ENCODE measurements at regions not wholly inside any gene's neighbourhood (a gene's known extent, or its start where the extent isn't known, plus 50 kb on each side); places are given as distances from the start of the nearest gene placed in this dataset.
"Not testable (repeated sequence)": the region's sequence is repeated elsewhere in the genome, so short reads cannot be mapped to it uniquely, and the experiment has no call there.

- not testable (repeated sequence) for H3K4me3 ChIP-seq (ENCODE audit: low read depth, low read length); H3K9me3 ChIP-seq (ENCODE audit: severe bottlenecking); DNase-seq; H3K27me3 ChIP-seq (ENCODE audit: insufficient read depth, low read depth, severe bottlenecking); H3K36me3 ChIP-seq; H3K27ac ChIP-seq
These were observed 51.6 kb upstream of the MAP4K4 start for GRCh38 chr2:101645886-101646285.

DNA sequence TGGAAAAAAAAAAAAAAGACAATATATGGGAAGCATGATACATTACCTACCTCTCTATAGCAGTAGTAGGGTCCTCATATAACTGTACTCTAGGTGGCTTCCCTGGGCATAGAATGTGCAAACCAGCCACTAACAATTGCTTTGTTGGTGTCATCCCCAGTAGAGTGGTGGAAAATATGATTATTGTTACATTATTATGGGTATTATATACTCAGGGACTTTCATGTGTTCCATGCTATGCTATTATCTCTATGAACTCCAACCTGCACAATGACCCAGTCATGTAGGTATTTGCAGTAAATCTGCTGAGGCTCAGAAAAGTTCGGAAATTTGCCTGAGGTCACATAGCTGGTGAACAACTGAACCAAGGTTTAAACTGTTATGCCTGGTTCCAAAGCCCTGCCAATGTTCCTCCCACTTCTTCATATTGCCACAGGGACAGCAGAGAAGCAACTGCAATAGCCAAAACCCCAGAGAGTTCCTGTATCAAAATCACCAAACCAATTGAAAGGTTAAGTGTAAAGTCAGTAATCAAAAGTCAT, 52.6 kb upstream of the MAP4K4 start:
- no peaks in the 10 kb centered on the region for H3K9me3 ChIP-seq (ENCODE audit: severe bottlenecking)
- H3K27ac ChIP-seq = no peak overlapping the region
- no peak for TF ChIP-seq CTCF (IDR thresholded peaks at IDR 0.05; ENCODE audit: low read depth, low read length)
- H3K4me3 ChIP-seq (ENCODE audit: low read depth, low read length) = no peak overlapping the region
- H3K27me3 ChIP-seq (ENCODE audit: insufficient read depth, low read depth, severe bottlenecking) = no peaks in the 10 kb centered on the region
- no peak for DNase-seq
- no peaks in the 10 kb centered on the region for H3K36me3 ChIP-seq

DNA sequence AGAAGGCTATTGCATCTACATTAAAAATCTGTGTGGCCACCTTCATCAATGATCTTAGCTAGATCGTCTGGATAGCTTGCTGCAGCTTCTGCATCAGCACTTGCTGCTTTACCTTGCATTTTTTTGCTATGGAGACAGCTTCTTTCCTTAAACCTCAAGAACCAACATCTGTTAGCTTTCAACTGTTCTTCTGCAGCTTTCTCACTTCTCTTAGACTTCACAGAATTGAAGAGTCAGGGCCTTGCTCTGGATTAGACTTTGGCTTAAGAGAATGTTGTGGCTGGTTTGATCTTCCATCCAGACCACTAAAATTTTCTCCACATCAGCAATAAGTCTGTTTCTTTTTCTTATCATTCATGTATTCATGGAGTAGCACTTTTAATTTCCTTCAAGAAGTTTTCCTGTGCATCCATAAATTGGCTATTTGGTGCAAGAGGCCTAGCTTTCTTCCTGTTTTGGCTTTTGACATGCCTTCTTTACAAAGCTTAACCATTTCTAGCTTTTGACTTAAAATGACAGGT, 54.4 kb upstream of the MAP4K4 start:
- no peaks in the 10 kb centered on the region for H3K27me3 ChIP-seq (ENCODE audit: insufficient read depth, low read depth, severe bottlenecking)
- H3K36me3 ChIP-seq = no peaks in the 10 kb centered on the region
- H3K4me3 ChIP-seq (ENCODE audit: low read depth, low read length) = no peak overlapping the region
- TF ChIP-seq CTCF (IDR thresholded peaks at IDR 0.05; ENCODE audit: low read depth, low read length) = no peak
- no peaks in the 10 kb centered on the region for H3K9me3 ChIP-seq (ENCODE audit: severe bottlenecking)
- DNase-seq = no peak
- H3K27ac ChIP-seq = no peak overlapping the region

DNA sequence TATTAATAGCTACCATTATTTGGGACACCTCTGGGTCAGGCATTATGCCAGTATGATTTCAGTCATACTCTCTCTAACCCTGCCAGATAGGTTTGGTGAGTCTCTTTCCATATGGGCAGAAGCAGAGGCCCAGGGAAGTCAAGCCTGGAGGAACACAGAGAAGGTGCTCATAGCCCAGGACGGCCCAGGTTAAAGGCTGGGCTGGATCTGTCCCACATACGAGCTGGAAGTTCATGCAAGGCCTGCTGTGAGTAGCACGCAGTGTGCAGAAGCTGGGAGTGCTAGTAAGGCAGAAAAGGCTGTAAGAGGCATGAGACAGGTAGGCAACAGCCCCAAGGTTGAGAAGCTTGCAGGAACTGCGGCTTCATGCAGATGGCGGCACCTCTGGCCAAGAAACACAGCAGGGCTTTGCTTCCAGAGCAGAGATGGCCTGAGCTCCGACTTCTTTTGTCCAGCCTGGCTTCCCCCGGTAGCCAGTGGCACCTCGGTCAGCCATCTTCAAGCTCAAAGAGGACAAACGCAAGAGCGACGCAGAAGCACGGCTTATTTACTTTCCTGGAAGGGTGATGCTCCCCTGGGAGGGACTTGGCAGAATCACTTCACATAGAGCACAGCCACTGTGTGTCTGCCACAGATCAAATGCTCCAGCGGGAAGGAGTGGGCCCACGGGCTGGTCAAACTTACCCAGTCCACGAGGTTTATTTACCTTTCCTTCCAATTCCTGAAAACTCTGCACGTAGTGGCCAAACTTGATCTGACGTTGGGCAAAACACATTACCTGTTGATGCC, 58.5 kb upstream of the MAP4K4 start:
- no peaks in the 10 kb centered on the region for H3K36me3 ChIP-seq
- no peak overlapping the region for H3K4me3 ChIP-seq (ENCODE audit: low read depth, low read length)
- DNase-seq = no peak
- H3K27ac ChIP-seq = no peak overlapping the region
- no peak for TF ChIP-seq CTCF (IDR thresholded peaks at IDR 0.05; ENCODE audit: low read depth, low read length)
- H3K9me3 ChIP-seq (ENCODE audit: severe bottlenecking) = no peaks in the 10 kb centered on the region
- H3K27me3 ChIP-seq (ENCODE audit: insufficient read depth, low read depth, severe bottlenecking) = no peaks in the 10 kb centered on the region

- TF ChIP-seq CTCF (IDR thresholded peaks at IDR 0.05; ENCODE audit: low read depth, low read length) = no peak
- Histone ChIP-seq H3K27me3 (ENCODE audit: insufficient read depth, low read depth, severe bottlenecking) (no peaks in the 10 kb centered on the region), H3K4me3 (ENCODE audit: low read depth, low read length) (no peak overlapping the region), H3K9me3 (ENCODE audit: severe bottlenecking) (no peaks in the 10 kb centered on the region), H3K36me3 (no peaks in the 10 kb centered on the region), H3K27ac (no peak overlapping the region)
- no peak for DNase-seq
These were observed 59.3 kb upstream of the MAP4K4 start for GRCh38 chr2:101638181-101638711.

GRCh38 chr2:101630224-101630949, 67.1 kb upstream of the MAP4K4 start:
- Histone ChIP-seq H3K36me3 (no peaks in the 10 kb centered on the region), H3K27ac (no peak overlapping the region), H3K4me3 (ENCODE audit: low read depth, low read length) (no peak overlapping the region), H3K27me3 (ENCODE audit: insufficient read depth, low read depth, severe bottlenecking) (no peaks in the 10 kb centered on the region), H3K9me3 (ENCODE audit: severe bottlenecking) (no peaks in the 10 kb centered on the region)
- no peak for TF ChIP-seq CTCF (IDR thresholded peaks at IDR 0.05; ENCODE audit: low read depth, low read length)
- no peak for DNase-seq
